ENCODE measurements at regions not wholly inside any gene's neighbourhood (a gene's known extent, or its start where the extent isn't known, plus 50 kb on each side); places are given as distances from the start of the nearest gene placed in this dataset.
"Not testable (repeated sequence)": the region's sequence is repeated elsewhere in the genome, so short reads cannot be mapped to it uniquely, and the experiment has no call there.

DNA sequence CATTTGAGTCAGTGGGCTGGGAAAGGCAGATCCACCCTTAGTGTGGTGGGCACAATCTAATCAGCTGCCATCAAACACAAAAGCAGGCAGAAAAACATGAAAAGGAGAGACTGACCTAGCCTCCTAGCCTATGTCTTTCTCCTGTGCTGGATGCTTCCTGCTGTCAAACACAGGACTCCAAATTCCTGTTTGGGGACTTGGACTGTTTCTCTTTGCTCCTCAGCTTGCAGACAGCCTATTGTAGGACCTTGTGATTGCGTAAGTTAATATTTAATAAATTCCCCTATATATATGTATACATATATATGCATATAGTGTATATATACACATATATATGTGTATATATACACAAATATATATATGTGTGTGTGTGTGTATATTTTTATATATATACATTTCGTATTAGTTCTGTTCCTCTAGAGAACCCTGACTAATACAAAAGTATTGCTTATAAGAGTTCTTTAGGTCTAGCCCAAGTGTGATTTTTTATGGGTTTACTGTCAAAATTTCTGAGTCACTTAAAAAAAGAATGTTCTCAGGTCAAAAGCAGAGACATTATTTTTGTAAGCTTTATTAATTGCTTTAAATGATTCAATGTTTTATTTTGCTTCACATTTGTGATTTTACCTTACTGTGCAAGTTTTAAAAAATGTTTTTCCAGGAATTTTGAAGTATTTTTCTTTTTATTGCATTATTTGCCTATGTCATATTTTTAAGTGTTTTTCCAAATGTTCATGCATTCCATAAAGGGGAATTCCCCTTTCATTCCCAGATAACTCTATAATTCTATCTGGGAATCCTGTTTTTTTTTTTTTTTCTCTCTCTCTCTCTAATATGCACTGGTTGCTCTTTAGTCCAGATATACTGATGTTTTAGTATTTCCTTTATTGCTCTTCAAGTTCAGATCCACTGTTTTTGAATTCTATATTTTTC, 92.1 kb upstream of the ADAMTS5 start:
- no peak for DNase-seq (ENCODE audit: low spot score)

GRCh38 chr21:27057997-27058396, 91.1 kb upstream of the ADAMTS5 start:
- DNase-seq (ENCODE audit: low spot score), result no peak

- no peak for DNase-seq (ENCODE audit: low spot score)
Measured at GRCh38 chr21:27047658-27048314, 80.9 kb upstream of the ADAMTS5 start.

DNA sequence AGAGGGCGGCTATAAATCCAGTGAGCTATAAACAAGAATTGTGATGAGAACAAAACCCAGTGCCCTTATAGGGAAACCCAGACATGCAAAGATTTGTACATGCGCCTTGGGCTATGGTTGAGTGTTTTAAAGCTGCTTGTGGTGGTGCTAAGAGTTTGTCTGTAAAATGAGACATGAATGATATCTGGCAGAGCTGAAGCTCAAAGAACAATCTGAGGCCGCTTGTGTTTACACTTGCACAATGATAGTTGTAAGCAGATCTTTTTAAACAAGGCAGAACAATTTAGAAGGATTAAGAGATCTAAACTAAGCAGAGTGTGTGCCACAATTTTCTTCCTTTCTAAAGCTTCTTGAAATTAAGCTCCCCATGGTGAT, 80.4 kb upstream of the ADAMTS5 start:
- no peak for DNase-seq (ENCODE audit: low spot score)

- no peak for DNase-seq (ENCODE audit: low spot score)
Measured at GRCh38 chr21:27045281-27045985, 78.5 kb upstream of the ADAMTS5 start.

DNA sequence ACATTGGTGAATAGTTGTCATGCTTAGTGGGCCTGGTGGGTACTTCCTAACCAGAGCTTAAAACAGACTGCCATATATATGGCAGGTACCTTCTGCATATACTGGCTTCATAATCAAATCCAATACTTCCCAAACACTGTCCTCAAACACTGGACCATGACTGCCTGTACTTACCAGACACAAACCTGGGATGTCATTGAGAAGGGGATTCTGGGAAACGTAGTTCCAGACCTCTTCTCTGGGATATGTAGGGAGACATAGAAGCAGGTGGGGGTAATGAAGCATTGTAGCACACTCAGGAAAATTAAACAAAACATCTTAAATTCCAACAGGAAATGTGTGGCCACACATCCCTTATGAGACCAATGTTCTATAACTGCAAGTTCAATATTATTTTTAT, 76.5 kb upstream of the ADAMTS5 start:
- DNase-seq (ENCODE audit: low spot score), result no peak

DNA sequence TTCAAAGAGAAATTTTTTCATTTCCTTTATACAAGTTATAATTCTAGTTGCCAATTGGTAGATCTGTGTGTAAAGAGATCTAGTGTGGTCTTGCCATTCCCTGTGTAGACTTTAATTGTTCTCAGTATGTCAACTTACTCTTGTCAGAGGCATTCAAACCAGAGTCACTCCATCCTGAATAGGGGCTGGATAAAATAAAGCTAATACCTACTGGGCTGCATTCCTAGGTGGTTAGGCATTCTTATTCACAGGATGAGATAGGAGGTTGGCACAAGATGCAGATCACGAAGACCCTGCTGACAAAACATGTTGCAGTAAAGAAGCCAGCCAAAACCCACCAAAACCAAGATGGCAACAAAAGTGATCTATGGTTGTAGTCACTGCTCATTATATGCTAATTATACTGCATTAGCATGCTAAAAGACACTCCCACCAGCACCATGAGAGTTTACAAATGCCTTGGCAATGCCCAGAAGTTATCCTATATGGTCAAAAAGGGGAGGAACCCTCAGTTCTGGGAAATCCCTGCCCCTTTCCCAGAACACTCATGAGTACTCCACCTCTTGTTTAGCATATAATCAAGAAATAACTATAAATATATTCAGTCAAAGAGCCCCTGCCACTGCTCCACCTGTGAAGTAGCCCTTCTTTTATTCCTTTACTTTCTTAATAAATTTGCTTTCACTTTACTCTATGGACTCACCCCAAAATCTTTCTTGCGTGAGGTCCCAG, 74.0 kb upstream of the ADAMTS5 start:
- no peak for DNase-seq (ENCODE audit: low spot score)

DNA sequence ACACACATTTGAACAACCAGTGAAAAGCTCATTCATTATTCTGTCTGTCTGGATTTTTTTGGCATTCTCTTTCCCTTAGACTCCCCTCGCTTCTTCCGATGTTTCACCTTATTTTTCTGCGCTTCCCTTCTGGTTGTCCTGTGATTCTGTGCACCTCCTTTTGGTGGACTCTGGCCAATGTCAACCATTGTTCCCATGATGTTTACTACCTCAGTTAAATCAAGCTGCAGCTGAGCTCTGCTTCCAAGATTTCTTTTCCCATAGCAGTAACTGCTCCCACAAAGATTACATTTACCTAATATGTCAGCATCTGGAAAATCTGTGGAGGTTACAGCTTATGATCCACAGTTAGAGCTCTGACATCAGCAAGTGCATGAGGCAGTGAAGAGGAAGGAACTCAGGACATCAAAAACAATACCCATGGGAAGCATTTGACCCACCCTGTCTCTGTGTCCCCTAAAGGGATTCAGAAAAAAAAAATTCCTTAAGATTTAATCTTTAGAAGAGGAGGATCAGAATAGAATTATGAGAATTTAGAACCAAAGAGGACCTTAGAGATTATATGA, 69.9 kb upstream of the ADAMTS5 start:
- no peak for DNase-seq (ENCODE audit: low spot score)

- DNase-seq (ENCODE audit: low spot score), result no peak
Measured at GRCh38 chr21:27035791-27036190, 68.9 kb upstream of the ADAMTS5 start.

GRCh38 chr21:27034796-27035195, 67.9 kb upstream of the ADAMTS5 start:
- DNase-seq (ENCODE audit: low spot score), result no peak

GRCh38 chr21:27033471-27033870, 66.6 kb upstream of the ADAMTS5 start:
- DNase-seq (ENCODE audit: low spot score), result no peak

DNA sequence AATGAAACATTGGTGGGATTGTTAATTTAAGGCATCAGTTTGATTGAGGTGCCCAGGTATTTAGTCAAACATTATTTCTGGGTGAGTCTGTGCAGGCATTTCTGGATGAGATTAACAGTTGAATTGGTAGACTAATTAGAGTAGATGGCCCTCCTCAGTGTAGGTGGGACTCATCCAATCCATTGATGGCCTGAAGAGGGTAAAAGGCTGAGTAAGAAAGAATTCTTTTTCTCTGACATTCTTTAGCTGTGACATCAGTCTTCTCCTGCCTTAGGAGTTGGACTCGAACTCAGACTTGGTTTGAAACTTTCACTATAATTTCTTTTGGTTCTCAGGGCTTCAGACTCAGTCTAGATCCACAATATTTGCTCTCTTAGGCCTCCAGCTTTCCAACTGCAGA, 59.6 kb upstream of the ADAMTS5 start:
- no peak for DNase-seq (ENCODE audit: low spot score)

GRCh38 chr21:27025708-27026107, 58.8 kb upstream of the ADAMTS5 start:
- DNase-seq (ENCODE audit: low spot score), result not testable (repeated sequence)

DNA sequence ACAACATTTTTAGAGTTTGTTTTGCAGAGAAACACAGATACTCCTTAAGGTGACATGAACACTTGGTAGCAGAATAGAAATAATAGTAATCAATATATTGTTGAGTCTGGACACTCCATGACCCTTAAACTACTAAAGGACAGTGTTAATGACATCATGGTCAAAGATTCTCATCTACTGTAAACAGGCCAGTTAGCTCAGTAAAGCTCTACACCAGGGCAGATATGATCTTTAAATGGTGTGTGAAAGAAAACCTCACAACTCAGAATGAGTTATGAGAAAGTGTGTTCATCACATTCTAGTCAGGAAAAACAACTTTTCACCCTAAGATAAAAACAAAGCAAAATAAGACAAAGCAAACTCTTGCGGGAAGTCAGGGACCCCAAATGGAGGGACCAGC, 58.1 kb upstream of the ADAMTS5 start:
- no peak for DNase-seq (ENCODE audit: low spot score)

DNA sequence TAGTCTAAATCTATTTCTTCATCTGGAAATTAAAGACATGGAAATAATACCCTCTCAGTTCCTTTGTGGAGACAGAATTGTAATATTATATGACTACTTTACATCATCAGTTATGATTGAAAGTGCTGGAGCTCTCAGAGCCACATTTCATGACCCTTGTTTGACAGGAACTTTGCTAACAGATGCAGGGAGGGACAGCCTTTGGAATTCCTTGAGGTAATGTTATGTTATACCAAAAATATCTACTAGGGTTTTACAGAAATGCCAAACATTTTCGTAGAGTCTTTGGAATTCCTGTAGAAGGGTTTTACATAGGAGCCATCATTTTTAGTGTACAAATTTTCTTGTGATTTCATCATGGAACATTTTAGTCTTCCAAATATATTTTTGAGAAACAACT, 57.4 kb upstream of the ADAMTS5 start:
- no peak for DNase-seq (ENCODE audit: low spot score)

GRCh38 chr21:27023186-27023585, 56.3 kb upstream of the ADAMTS5 start:
- no peak for DNase-seq (ENCODE audit: low spot score)

DNA sequence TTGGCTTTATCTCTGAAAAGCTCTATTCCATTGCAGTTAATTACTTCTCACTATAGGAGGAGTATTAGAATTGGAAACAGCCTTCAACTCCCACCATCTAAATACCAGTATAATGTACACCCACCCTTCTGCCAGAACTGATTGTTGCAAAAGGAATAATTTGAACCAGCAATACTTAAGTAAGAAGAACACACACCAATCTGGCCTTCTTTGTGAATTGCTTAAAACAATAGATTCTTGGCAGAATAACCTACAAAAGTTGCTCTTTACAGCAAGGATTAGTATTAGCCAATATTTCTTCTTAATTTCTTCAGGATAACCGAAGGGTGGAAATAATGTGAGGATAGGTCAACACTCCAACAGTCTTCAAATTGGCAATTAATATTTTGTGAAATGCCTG, 54.9 kb upstream of the ADAMTS5 start:
- DNase-seq (ENCODE audit: low spot score), result no peak

DNA sequence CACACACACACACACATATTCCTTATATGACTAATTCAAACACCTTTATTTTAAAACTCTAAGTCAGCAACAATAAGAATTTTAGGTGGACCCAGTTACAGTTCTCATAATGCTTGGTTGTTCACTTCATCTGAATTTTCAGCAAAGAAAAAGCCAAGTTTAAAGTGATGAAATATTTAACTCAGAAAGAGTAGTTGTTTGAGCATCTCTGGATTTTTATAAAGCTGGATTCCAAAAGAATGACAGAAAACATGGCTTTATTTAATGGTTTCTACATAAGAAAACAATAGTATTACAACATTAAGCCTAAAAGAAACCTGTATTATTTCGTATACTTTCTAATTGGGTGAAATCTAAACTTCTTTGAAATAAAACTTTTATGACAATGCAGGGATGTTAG, 54.2 kb upstream of the ADAMTS5 start:
- DNase-seq (ENCODE audit: low spot score), result no peak

DNA sequence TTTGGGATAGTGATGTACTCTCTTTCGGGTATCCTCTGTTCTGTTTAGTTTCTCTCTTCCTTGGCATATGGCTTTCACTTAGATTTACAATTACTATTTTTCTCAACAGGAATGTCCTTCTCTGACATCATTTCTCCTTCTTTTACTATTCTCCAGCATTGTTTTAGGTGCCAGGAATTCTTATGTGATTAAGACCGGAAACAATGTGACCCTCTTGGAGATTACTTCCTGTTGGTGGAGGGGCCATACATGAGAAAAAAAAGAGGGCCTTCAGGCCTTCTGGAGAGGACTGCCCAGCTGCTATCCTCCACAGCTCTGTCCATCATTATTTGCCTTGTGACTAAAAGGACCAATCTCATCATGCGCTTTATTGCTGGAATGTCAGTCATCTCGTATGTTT, 50.4 kb upstream of the ADAMTS5 start:
- DNase-seq (ENCODE audit: low spot score), result no peak
